ENCODE measurements at regions not wholly inside any gene's neighbourhood (a gene's known extent, or its start where the extent isn't known, plus 50 kb on each side); places are given as distances from the start of the nearest gene placed in this dataset.
"Not testable (repeated sequence)": the region's sequence is repeated elsewhere in the genome, so short reads cannot be mapped to it uniquely, and the experiment has no call there.

GRCh38 chr10:44115516-44115915 is 269.4 kb downstream of the CXCL12 start:
- no peak overlapping the region for H3K27ac ChIP-seq
- 45 to 48% methylated on average over 5 of the region's 5 CpGs for WGBS, 2 donors

GRCh38 chr10:44114441-44114840 is 270.5 kb downstream of the CXCL12 start:
- Histone ChIP-seq H3K27ac (no peak overlapping the region), H3K27me3 (no peaks in the 10 kb centered on the region), H3K4me1 (no peaks in the 10 kb centered on the region), H3K4me3 (no peak overlapping the region), H3K9me3 (no peaks in the 10 kb centered on the region), H3K36me3 (no peaks in the 10 kb centered on the region)
- TF ChIP-seq EP300 (IDR thresholded peaks at IDR 0.05), result no peak
- DNase-seq (no peak), ATAC-seq (ENCODE audit: low FRiP score in 2 of 2) (no peak)
- WGBS, 2 donors, result 83 to 96% methylated on average over 1 of the region's 1 CpG

More at GRCh38 chr10:44115516-44115915, 269.4 kb downstream of the CXCL12 start:
- no peak for ATAC-seq (ENCODE audit: low FRiP score in 2 of 2)
- TF ChIP-seq EP300 (IDR thresholded peaks at IDR 0.05), result no peak
- TF ChIP-seq POLR2A (IDR thresholded peaks at IDR 0.05), result no peak
- no peak for TF ChIP-seq CTCF (IDR thresholded peaks at IDR 0.05)
- TF ChIP-seq POLR2AphosphoS5 (IDR thresholded peaks at IDR 0.05), result no peak
- Histone ChIP-seq H3K36me3 (no peaks in the 10 kb centered on the region), H3K27me3 (no peaks in the 10 kb centered on the region), H3K4me3 (no peak overlapping the region), H3K9me3 (no peaks in the 10 kb centered on the region), H3K4me1 (no peaks in the 10 kb centered on the region)
- DNase-seq, result no peak

- not testable (repeated sequence) for H3K27me3 ChIP-seq; H3K36me3 ChIP-seq; H3K4me1 ChIP-seq; H3K4me3 ChIP-seq; ATAC-seq (ENCODE audit: low FRiP score in 2 of 2); DNase-seq; H3K9me3 ChIP-seq
- WGBS, 2 donors, result 40% methylated on average over 4 of the region's 4 CpGs; no CpG with 5 or more reads in 1 of the 2 donors
- peak in 1 of 2 donors; percentile 14 for TF ChIP-seq POLR2AphosphoS5 (IDR thresholded peaks at IDR 0.05)
- H3K27ac ChIP-seq, result peak overlapping the region in 2 of 4 donors; percentile 30 to 42
These were observed 272.6 kb downstream of the CXCL12 start for GRCh38 chr10:44112280-44112679.

GRCh38 chr10:44105696-44106095 is 279.2 kb downstream of the CXCL12 start:
- 77 to 90% methylated on average over 4 of the region's 4 CpGs for WGBS, 2 donors
- ATAC-seq (ENCODE audit: low FRiP score in 2 of 2), result no peak
- no peak overlapping the region for H3K4me3 ChIP-seq
- H3K36me3 ChIP-seq, result no peaks in the 10 kb centered on the region
- TF ChIP-seq CTCF (IDR thresholded peaks at IDR 0.05), result no peak
- TF ChIP-seq POLR2AphosphoS5 (IDR thresholded peaks at IDR 0.05), result no peak
- no peaks in the 10 kb centered on the region for H3K27me3 ChIP-seq
- DNase-seq, result no peak
- no peaks in the 10 kb centered on the region for H3K4me1 ChIP-seq
- H3K9me3 ChIP-seq, result no peaks in the 10 kb centered on the region
- no peak overlapping the region for H3K27ac ChIP-seq

- no peaks in the 10 kb centered on the region for H3K27me3 ChIP-seq
- 86 to 90% methylated on average over 5 of the region's 5 CpGs for WGBS, 2 donors
- TF ChIP-seq POLR2A (IDR thresholded peaks at IDR 0.05) (no peak), EP300 (IDR thresholded peaks at IDR 0.05) (no peak), CTCF (IDR thresholded peaks at IDR 0.05) (no peak), POLR2AphosphoS5 (IDR thresholded peaks at IDR 0.05) (no peak)
- no peaks in the 10 kb centered on the region for H3K4me1 ChIP-seq
- no peaks in the 10 kb centered on the region for H3K36me3 ChIP-seq
- H3K4me3 ChIP-seq, result no peak overlapping the region
- ATAC-seq (ENCODE audit: low FRiP score in 2 of 2) (no peak), DNase-seq (no peak)
- no peak overlapping the region for H3K27ac ChIP-seq
- no peaks in the 10 kb centered on the region for H3K9me3 ChIP-seq
These were observed 282.1 kb downstream of the CXCL12 start for GRCh38 chr10:44102726-44103255.

GRCh38 chr10:44101082-44101481 is 283.8 kb downstream of the CXCL12 start:
- Histone ChIP-seq H3K9me3 (no peaks in the 10 kb centered on the region), H3K4me1 (no peaks in the 10 kb centered on the region), H3K36me3 (no peaks in the 10 kb centered on the region), H3K27me3 (no peaks in the 10 kb centered on the region), H3K27ac (no peak overlapping the region), H3K4me3 (no peak overlapping the region)
- WGBS, 2 donors, result 55 to 71% methylated on average over 1 of the region's 1 CpG
- TF ChIP-seq POLR2AphosphoS5 (IDR thresholded peaks at IDR 0.05) (no peak), EP300 (IDR thresholded peaks at IDR 0.05) (no peak), POLR2A (IDR thresholded peaks at IDR 0.05) (no peak), CTCF (IDR thresholded peaks at IDR 0.05) (no peak)
- ATAC-seq (ENCODE audit: low FRiP score in 2 of 2) (no peak), DNase-seq (no peak)
